Left lobe of liver (tissue), 2 donors: ENCODE measurements at regions not wholly inside any gene's neighbourhood (a gene's known extent, or its start where the extent isn't known, plus 50 kb on each side); places are given as distances from the start of the nearest gene placed in this dataset.

Experiments
- ATAC-seq: fragments of 200-7000 bp; cut with Tn5 transposase; one replicate; pipeline ENCODE4 v1.9.1; 2020; ENCODE audit warnings: mild to moderate bottlenecking, moderate library complexity
- DNase-seq: peaks from one replicate; pipeline ENCODE4 v3.0.0-alpha.2; 2020; ENCODE audit warnings: low spot score
- donor health status: DM: no; HTN: no; CAD: no; lungs with moderate emphysema.
- donor health status: DM: no; HTN: yes; CAD: no.

DNA sequence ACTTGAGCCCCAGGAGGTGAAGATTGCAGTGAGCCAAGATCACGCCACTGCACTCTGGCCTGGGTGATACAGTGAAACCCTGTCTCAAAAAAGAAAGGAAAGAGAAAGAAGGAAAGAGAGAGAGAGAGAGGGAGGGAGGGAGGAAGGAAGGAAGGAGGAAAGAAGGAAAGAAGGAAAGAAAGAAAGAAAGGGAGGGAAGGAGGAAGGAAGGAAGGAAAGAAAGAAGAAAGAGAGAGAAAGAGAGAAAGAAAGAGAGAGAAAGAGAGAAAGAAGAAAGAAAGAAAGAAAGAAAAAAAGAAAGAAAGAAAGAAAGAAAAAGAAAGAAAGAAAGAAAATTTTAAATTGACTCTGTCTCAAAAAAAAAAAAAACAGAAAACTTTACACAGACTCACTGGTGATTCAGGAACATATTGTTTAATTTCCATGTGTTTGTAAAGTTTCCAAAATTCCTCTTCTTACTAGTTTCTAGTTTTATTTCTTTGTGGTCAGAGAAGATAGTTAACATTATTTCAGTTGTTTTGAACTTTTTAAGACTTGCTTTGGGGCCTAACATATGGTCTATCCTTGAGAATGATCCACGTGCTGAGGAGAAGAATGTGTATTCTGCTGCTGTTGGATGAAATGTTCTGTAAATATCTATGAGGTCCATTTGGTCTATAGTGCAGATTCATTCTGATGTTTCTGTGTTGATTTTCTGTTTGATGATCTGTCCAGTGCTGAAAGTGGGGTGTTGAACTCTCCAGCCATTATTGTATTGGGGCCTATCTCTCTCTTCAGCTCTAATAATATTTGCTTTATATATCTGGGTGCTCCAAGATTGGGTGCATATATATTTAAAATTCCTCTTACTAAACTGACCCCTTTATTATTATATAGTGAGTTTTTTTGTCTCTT, 204.4 kb upstream of the SERP2 start:
- ATAC-seq (no peak), DNase-seq (no peak)

DNA sequence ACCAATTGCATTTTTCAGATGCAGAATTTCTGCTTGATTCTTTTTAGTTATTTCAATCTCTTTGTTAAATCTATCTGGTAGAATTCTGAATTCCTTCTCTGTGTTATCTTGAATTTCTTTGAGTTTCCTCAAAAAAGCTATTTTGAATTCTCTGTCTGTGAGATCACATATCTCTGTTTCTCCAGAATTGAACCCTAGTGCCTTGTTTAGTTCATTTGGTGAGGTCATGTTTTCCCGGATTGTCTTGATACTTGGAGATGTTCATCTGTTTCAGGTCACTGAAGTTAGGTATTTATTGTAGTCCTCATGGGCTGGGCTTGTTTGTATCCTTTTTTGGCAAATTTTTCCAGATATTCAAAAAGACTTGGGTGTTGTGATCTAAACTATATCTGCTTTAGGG, 202.9 kb upstream of the SERP2 start:
- ATAC-seq: no peak
- no peak for DNase-seq

DNA sequence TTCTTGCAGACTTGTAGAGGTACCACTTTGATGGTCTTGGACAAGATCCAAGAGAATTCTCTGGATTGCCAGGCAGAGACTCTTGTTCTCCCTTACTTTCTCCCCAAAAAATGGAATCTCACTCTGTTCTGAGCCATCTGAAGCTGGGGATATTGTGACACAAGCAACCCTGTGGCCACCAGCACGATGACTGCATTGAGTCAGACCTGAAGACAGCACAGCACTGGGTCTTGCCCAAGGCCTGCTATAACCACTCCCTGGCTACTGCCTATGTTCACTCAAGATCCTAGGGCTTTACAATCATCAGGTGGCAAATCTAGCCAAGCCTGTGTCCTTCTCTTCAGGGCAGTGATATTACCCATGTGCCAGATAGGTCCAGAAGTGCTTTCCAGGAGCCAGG, 202.5 kb upstream of the SERP2 start:
- ATAC-seq (no peak), DNase-seq (no peak)

DNA sequence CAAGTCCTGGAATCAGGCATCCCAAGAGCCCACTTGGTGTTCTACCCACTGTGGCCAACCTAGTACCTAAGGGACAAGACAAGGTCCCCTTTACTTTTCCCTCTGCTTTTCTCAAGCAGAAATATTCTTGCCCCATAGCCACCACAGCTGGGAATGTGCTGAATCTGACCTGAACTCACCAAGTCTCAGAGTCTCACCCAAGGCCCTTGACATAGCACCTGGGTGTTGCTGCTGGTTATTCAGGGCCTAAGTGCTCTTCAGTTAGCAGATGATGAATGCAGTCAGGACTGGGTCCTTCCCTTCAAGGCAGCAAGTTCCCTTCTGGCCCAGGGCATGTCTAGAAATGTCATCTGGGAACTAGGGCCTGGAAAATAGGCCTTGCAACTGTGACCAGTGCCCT, 201.8 kb upstream of the SERP2 start:
- ATAC-seq (no peak), DNase-seq (no peak)

DNA sequence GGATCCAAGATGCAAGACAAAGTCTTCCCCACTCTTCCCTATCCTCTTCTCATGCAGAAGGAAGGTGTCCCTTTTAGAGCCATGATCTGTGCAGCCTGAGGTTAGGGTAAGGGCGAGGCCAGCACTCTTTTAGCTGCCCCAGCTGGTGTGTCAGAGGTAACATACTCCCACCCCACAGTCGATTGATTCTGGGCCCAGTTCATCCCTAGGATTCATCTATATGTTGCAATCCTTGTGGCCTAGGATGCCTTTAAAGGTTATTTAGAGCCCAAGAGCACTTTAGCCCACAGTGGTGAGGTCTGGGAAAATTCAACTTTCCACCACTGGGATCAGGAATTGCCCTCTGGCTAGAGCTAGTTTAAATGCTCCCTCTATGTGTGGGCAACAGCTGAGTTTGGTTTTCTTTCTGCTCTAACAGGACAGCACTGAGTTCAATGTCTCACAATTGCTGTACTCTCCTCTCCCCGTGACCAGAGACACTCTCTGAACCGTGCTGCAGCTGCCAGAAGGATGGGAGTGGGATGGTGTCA, 201.3 kb upstream of the SERP2 start:
- no peak for DNase-seq
- no peak for ATAC-seq

DNA sequence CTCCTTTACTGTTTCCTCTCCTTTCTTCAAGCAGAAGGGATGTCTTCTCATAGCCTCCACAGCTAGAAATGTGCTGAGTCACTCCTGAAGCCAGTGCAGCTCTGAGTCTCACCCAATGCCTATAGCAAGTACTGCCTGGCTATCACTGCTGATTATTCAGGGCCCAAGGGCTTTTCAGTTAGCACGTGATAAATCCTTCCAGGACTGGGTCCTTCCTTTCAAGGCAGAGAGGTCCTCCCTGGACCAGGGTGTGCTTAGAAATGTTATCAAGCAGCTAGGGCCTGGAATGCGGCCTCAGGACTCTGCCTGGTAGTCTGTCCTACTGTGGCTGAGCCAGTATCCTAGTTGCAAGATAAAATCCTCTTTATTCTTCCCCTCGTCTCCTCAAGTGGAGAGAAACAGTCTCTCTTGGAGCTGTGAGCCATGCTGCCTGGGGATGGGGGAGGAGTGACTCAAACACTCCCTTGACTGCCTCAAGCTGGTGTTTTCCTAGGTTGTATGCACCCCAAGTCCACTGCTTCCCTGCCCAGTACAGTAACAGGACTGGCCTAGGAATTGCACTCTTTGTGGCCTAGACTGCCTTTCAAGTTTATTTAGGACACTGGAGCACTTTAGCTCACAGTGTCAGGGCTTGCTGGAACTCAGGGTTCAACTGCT, 198.7 kb upstream of the SERP2 start:
- DNase-seq (no peak), ATAC-seq (no peak)

DNA sequence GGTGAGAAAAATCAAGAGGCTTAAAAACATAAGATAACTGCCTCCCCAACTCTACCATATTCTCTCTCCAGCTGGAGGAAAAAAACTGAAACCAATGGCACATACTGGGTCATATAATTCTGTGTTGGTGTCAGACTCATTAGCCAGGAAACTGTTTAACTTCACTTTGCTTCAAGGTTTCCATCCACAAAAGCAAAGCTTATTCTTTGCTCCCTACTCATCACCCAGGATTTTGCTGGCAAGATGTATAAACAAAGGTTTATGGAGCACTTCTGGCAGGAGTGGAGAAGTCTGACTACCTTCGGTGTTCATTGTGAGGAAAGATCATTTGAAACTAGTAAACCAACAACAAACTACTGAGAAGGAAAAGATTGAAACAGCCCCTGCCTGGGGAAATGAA, 197.5 kb upstream of the SERP2 start:
- no peak for DNase-seq
- ATAC-seq: no peak

DNA sequence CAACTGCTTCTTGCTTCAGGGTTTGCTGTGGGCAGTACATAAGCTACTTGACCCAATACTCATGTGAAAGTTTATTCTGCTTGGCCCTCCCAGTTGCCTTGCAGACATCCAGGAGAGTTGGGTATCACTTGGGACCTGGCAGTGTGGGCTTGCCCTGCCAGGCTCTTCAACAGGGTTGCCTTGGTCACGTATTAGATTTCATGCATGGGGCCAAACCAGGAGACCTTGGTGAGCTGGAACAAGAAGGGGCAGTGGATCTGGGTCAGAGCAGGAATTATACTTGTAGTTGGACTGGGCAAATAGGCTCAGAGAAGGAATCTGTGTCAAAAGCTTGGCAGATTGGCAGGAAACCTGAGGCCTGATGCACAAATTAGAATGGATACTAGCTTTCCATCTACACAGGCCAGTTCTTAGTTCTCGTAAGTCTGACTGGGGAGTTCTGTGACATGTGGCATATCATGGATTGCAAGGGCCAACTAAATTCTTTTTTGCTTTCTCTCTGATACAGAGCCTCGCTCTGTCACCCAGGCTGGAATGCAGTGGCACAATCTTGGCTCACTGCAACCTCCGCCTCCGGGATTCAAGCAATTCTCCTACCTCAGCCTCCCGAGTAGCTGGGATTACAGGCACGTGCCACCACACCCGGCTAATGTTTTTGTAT, 192.6 kb upstream of the SERP2 start:
- ATAC-seq (no peak), DNase-seq (no peak)

DNA sequence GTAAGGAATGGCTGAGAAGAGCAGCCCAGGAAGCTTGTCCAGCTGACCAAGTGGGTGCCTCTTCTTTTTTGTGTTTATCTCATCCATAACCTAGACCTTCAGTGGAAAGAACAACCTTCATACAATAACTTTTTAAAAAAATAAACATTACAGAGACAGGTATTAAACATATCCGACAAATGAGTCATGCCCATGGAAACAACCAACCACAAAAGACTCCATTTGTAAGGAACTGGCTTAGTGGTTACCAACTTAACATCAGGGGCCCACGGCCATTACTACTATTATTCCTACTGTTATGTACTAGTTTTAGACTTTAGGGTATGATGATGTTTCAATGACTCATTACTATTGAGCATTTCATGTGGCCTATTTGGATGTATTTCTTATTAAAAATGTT, 191.7 kb upstream of the SERP2 start:
- DNase-seq (no peak), ATAC-seq (no peak)

DNA sequence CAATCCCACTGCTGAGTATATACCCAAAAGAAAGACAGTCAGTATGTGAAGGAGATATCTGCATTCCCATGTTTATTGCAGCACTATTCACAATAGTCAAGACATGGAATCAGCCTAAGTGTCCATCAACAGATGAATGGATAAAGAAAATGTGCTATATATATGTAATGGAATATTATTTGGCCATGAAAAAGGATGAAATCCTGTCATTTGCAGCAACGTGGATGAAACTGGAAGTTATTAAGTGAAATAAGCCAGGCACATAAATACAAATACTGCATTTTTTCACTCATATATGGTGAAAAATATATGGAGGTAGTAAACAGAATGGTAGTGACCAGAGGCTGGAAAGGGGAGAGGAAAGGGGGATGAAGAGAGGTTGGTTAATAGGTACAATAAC, 188.9 kb upstream of the SERP2 start:
- no peak for DNase-seq
- ATAC-seq: no peak

DNA sequence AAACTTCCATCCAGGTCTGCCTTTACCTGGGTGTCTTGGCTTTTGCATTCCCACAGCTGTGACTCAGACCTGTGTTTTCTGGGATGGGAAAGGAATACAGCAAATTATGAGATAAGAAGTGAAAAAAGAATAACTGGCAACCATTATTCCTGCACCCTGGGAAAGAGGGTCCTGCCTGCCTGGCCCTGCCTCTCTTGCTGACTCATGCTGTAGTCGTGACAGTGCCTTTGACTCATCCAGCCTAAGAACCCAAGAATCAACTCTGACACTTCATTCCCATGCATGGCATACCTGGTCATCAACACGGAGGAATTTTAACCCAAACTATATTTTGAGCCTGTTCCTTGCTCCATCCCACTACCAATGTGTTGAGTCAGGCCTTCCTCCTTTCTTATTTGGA, 185.4 kb upstream of the SERP2 start:
- no peak for DNase-seq
- no peak for ATAC-seq

DNA sequence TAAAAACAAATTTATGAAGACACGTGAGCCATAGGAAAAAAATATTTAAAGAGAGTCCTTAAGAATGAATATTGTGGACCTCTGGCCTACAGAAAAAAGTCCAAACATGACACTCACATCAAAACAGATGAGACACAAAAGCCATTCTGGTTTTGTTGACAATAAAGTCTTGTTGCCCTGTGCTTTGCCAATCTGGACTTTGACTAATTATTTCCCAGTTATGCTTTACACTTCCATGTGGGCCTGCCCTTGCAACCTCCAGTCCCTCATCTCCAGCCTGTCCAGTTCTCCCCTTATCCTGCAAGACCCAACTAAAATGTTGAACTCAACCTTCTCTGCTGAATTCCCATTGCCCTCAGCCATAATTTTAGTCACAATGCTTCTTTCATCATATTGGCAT, 184.5 kb upstream of the SERP2 start:
- ATAC-seq (no peak), DNase-seq (no peak)

DNA sequence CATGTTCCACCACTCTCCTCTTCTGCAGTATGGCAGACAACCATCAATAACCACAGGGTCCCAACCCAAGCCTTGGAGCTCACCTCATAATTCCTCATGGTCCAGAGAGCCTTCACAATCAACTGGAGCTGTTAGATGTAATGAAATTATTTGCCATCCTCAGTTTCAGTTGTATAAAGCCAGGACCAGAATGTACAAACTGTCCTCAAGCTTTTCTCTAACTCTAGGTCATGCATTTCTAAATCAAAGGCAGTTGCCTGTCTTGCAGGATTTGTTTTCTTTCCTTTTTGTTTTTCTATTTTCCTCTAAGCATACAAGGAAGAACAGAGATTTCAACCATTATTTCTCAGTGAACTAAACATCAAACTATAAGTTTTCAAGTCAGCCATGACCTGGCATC, 182.5 kb upstream of the SERP2 start:
- DNase-seq: no peak
- ATAC-seq: peak; percentile 16

DNA sequence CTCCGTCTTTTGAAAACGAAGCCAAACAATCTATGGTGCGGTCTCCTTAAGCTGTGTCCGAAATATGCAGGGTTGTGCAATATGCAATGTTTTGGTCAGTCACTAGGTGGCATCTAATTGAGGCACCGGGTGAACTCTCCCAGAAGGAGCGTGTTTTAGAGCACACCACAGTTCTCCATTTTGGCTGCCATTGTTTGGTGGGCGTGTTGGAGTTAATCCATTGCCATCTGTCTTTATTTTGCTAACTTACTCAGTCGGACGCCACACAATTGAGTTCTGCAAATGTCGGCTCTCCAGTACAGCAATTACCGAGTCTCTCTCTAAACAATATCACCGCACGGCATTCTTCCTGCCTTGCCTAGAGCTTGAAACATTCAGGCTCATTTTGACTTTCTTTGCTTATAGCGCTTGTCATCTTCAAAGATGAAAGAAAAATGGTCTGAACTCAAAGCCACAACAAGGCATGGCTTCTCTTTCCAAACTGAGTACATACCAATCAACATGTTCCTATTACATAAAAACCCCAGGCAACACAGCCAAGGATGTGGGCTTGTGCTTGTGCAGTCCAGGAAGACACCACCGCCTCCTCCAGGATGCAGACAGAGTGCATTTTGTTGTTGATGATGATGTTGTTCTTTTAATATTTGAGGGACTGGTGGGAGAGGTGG, 182.0 kb upstream of the SERP2 start:
- DNase-seq (peak; percentile 56), ATAC-seq (peak; percentile 91)

DNA sequence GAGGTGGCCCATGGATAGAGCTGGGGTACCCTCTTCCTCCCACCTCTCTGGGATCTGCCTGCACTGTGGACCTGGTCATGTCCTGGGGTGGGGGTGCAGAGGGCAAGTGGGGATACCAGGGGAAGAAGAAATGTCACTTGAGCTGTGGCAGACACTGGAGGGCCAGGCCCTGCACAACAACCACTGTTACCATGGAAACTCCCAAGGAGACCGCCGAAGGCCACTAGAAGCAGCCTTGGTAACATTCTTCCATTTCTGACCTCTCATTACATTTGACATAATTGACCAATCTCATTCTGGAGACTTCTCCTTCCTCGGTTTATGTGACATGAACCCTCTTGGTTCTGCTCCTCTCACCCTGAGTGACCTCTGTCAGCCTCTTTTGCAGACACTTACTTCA, 179.9 kb upstream of the SERP2 start:
- DNase-seq: no peak
- no peak for ATAC-seq

DNA sequence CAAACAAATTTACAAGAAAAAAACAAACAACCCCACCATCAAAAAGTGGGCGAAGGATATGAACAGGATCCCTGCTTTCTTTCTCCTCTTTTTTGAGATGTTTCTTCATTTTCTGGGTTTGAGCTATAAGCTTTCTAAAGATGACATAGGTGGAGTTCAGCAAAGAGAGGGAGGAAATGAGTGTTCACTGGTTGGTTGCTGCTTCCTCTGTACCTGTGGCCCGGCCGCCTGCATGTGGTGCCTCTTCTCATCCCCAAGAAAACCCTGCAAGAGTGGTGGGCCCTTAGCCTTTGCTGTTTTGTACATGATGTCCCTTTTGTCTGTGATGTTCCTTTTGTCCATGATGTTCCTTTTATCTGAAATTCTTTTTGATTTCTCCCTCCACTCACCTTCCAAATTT, 178.4 kb upstream of the SERP2 start:
- ATAC-seq (no peak), DNase-seq (no peak)

DNA sequence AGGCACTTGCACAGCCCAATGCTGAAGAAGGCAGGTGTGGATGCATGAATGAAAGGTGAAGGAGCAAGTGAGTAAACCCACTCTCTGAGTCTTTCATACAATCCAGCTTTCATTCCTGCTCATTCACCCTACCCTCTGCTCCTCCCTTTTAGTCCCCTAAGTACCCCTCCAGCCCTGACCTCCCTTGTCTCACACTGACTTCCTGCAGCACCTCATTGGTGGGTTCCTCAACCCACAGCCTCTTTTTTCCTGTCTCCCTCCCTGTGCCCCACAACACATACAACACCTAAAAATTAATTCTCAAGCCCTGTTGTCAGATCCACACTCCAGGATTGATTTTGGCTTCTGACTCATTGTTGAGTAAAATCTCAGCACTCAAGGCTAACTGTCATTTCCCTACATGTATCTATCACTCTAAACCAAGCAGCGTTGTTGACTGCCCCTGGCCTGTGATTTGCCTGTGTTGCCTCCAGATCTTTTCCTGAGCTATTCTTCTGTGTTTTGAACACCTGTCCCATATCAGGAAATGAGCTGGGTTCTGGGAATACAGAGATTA, 177.3 kb upstream of the SERP2 start:
- ATAC-seq: no peak

DNA sequence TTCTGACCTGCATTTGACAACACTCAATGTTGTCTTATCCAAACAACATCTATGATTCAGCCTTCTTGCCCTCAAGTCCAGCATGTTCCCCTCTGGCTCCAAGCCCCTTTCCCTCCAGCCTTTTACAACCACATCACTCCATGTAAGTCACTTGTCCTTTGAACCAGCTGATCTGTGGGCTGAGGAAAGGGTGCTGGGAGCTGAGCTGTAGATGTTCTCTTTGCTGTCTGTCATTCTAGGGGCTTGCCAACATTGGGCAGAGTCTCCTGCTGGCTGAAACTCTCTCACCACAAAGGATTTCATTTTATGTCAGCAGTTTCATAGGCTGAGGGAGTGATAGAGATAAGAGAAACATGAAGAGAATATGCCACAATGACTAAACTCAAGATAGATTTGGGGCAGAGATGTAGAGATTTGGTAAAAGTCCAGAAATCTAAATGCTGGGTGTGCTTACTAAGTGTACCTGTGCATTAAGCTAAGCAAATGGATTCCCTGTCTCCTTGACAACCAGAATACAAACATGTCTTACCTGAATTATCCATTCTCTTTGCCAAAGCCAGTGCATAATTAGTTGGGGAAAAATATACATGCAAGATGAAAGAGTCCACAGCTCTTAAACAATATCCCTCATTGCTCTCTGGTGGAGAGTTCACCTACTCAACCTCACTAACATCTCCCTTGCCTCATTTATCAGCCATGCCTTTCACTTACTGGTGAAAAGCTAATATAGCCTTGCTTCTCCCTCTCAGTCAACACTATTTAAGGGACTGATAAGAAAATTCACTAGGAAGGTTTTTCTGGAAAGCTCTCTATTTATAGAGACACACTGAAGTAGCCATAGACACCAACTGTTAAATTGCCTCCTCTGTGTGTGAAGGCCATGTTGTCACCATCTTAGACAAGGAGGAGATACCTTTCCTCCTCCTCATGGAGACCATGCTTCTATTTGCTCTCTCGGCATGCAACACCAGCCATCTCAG, 175.5 kb upstream of the SERP2 start:
- DNase-seq (no peak), ATAC-seq (no peak)

More for the DNA sequence above, 177.3 kb upstream of the SERP2 start:
- no peak for DNase-seq

DNA sequence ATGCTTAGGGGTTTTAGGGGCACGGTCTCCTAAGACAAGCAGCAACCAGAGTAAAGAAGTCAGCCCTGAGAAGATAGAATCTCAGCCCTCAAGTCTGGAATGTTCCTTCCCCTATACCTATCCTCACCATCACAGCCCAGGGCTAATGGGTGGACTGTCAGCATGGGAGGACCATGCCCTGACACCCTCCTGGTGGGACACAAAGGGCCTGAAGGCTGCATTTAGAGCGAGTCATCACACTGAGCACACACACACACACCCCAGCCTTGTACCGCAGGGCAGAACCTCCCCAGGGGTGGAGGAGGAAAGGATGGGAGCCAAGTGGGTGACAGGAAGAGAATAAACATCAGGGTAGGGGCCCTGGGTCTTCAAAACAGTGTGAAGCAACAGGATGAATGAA, 174.8 kb upstream of the SERP2 start:
- ATAC-seq: no peak
- DNase-seq: no peak
